Right lobe of liver (tissue), 6 donors: ENCODE measurements at regions not wholly inside any gene's neighbourhood (a gene's known extent, or its start where the extent isn't known, plus 50 kb on each side); places are given as distances from the start of the nearest gene placed in this dataset.

Experiments
- ATAC-seq, 4 donors: fragments of 200-7000 bp; cut with Tn5 transposase; one replicate each; pipeline ENCODE4 v1.9.1; 2020; ENCODE audit warnings: mild to moderate bottlenecking in 4 of 4, moderate library complexity in 4 of 4
- DNase-seq, 3 donors: peaks; one replicate each; pipeline ENCODE4 v3.0.0-alpha.2; 2020
- H3K27ac ChIP-seq, 3 donors: fragments of 200-600 bp; one replicate each; pipeline ENCODE4 v1.8.0; 2022
- H3K27me3 ChIP-seq, 2 donors: fragments of 200-600 bp; one replicate each; pipeline ENCODE4 v1.8.0; 2022
- H3K36me3 ChIP-seq, 4 donors: fragments of 200-600 bp; sonication (generic) in 1 of 4; one replicate each; pipeline versions ENCODE4 v1.5.1 to v1.8.0; 2017 to 2022; ENCODE audit warnings: control low read depth in 1 of 4
- H3K4me1 ChIP-seq, 4 donors: fragments of 200-600 bp; sonication (generic) in 1 of 4; one replicate each; pipeline versions ENCODE4 v1.5.1 to v1.8.0; 2017 to 2022; ENCODE audit warnings: control low read depth in 1 of 4
- H3K4me3 ChIP-seq, 3 donors: fragments of 200-600 bp; one replicate each; pipeline ENCODE4 v1.8.0; 2022
- H3K9me3 ChIP-seq, 4 donors: fragments of 200-600 bp; sonication (generic) in 1 of 4; one replicate each; pipeline versions ENCODE4 v1.5.1 to v1.8.0; 2017 to 2022; ENCODE audit warnings: control low read depth in 1 of 4
- POLR2A ChIP-seq: fragments of 450-650 bp; IDR thresholded peaks from one replicate; pipeline ENCODE4 v1.6.1; 2017; ENCODE audit warnings: antibody characterized with exemption, mild to moderate bottlenecking
- WGBS: methylation state at CpG from one replicate; pipeline ENCODE4 v1.1.6; 2018; ENCODE audit warnings: low coverage, low lambda C conversion rate; ENCODE audit not compliant: insufficient coverage; ENCODE audit errors: missing lambda C conversion rate; 5-methylcytosine and 5-hydroxymethylcytosine counted together
- intact Hi-C, 2 donors: fragments of 100-400 bp; cut with DNase I; formaldehyde crosslinking; loops; one replicate each; pipeline versions ENCODE4 v1.11.2 to v1.14.1; 2022
- TF ChIP-seq, protein P1 (sequence below), 4 donors: fragments of 200-600 bp in 3 of 4; fragments of 450-650 bp in 1 of 4; IDR thresholded peaks; one replicate each; pipeline versions ENCODE4 v1.5.1 to v1.8.0; 2016 to 2022; ENCODE audit warnings: antibody characterized with exemption in 4 of 4, mild to moderate bottlenecking in 2 of 4
- donor health status: DM: no; HTN: yes; CAD: no.
- donor health status: DM: no; HTN: no; CAD: no.
- donor health status: DM: no; HTN: no; CAD: no.
- donor health status: DM: no; HTN: yes; CAD: no.
- donor health status: DM: no; HTN: yes; CAD: no.

DNA sequence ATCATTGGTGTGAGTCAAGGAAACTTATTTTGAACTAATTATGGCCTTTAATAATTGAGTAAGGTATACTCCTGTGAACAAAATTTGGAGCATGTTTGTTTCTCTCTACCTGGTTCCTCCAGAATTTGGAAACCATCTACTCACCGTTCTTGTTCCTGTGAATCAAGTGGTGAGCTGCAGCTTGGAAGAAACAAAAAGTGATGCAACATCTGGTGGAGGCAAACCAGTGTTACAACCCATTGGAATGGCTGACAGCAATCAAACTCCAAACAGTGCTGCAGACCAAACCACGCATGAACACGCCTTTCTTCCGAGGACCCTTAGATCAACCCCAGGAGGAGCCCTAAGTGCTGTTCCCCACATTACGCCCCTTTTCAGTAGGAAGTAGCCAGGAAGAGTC is 104.7 kb upstream of the VASH1 start:
- WGBS: 90% methylated on average over 5 of the region's 5 CpGs
- ATAC-seq: no peak
- peaks cover 0 to 10% (median 0%) of the 10 kb centered on the region in 4 donors for H3K4me1 ChIP-seq

DNA sequence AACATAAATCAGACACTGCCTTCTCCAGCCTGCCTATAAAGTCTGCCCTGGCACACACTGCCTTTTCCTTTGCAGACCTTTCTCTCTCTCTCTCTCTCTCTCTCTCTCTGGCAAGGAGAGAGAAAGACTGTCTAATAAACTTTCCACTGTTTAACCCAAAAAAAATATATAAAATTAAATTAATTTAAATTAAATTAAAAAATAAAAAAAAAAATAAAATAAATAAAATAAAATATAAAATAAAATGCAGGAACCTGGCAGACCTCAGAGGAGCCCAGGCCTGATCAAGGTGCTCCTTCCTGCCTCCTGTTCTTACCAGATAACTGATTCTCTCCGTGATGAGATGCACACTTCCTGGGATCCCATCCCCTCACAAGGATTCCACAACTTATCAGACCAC is 103.9 kb upstream of the VASH1 start:
- H3K36me3 ChIP-seq: no peaks in the 10 kb centered on the region
- H3K4me3 ChIP-seq: no peak overlapping the region
- DNase-seq (no peak), ATAC-seq (no peak)
- no peak overlapping the region for H3K27ac ChIP-seq
- peaks cover 0 to 7% (median 2%) of the 10 kb centered on the region in 4 donors for H3K9me3 ChIP-seq
- intact Hi-C loops: no loop called here
- WGBS: 100% methylated on average over 1 of the region's 1 CpG
- TF ChIP-seq POLR2A: no peak
- TF ChIP-seq, protein P1, sequence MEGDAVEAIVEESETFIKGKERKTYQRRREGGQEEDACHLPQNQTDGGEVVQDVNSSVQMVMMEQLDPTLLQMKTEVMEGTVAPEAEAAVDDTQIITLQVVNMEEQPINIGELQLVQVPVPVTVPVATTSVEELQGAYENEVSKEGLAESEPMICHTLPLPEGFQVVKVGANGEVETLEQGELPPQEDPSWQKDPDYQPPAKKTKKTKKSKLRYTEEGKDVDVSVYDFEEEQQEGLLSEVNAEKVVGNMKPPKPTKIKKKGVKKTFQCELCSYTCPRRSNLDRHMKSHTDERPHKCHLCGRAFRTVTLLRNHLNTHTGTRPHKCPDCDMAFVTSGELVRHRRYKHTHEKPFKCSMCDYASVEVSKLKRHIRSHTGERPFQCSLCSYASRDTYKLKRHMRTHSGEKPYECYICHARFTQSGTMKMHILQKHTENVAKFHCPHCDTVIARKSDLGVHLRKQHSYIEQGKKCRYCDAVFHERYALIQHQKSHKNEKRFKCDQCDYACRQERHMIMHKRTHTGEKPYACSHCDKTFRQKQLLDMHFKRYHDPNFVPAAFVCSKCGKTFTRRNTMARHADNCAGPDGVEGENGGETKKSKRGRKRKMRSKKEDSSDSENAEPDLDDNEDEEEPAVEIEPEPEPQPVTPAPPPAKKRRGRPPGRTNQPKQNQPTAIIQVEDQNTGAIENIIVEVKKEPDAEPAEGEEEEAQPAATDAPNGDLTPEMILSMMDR (IDR thresholded peaks at IDR 0.05): no peak
- H3K4me1 ChIP-seq: peaks cover 0 to 10% (median 0%) of the 10 kb centered on the region in 4 donors
- no peaks in the 10 kb centered on the region for H3K27me3 ChIP-seq

More for the DNA sequence above, 104.7 kb upstream of the VASH1 start:
- Histone ChIP-seq H3K4me3 (no peak overlapping the region), H3K27me3 (no peaks in the 10 kb centered on the region), H3K27ac (no peak overlapping the region), H3K9me3 (peaks cover 0 to 7% (median 2%) of the 10 kb centered on the region in 4 donors), H3K36me3 (no peaks in the 10 kb centered on the region)
- intact Hi-C loops: no loop called here
- no peak for DNase-seq
- TF ChIP-seq, protein P1 (IDR thresholded peaks at IDR 0.05): no peak
- TF ChIP-seq POLR2A: no peak

DNA sequence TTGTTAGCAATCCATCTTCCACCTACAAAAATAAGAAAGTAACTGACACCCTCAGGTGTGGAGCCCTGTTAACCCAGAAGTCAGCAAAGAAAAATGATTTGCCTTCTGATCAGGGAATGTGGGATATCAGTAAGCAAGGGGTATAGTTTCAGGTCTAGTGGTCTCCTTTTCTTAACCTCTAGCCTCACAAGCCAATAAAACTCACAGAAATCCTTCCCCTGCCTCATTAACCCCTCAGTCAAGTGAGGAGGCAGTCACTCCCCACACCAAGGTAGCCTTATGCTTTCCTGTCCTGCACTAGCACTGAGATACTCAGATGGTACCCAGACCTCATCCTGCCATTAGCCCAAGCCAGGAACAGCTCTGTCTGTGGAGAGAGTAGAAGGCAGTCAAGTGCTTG is 103.4 kb upstream of the VASH1 start:
- no peak for DNase-seq
- Histone ChIP-seq H3K9me3 (peaks cover 0 to 7% (median 2%) of the 10 kb centered on the region in 4 donors), H3K4me1 (peaks cover 0 to 10% (median 0%) of the 10 kb centered on the region in 4 donors), H3K36me3 (no peaks in the 10 kb centered on the region), H3K27me3 (no peaks in the 10 kb centered on the region), H3K4me3 (no peak overlapping the region), H3K27ac (no peak overlapping the region)
- ATAC-seq: no peak
- TF ChIP-seq, protein P1 (IDR thresholded peaks at IDR 0.05): no peak
- TF ChIP-seq POLR2A: no peak
- intact Hi-C loops: no loop called here

DNA sequence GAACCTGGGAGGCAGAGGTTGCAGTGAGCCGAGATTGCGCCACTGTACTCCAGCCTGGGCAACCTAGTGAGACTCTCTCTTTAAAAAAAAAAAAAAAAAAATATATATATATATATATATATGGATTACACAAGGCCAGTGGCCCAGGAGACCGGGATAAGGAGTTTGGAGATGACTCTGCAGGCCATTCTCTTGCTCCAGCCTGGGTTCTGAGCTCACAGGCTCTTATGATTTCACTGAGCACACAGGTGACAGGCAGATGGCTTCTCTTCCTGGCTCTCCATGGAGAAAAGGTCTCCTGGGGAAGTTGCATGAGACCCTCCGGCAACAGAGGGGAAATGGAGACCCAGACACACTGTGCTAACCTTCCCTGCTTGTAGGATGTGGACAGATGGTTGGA is 98.7 kb upstream of the VASH1 start:
- TF ChIP-seq, protein P1 (IDR thresholded peaks at IDR 0.05): no peak
- TF ChIP-seq POLR2A: no peak
- H3K27ac ChIP-seq: no peak overlapping the region
- DNase-seq (no peak), ATAC-seq (no peak)
- H3K4me1 ChIP-seq: no peaks in the 10 kb centered on the region
- intact Hi-C loops: no loop called here
- no peaks in the 10 kb centered on the region for H3K27me3 ChIP-seq
- no peak overlapping the region for H3K4me3 ChIP-seq
- H3K9me3 ChIP-seq: peaks cover 0 to 7% (median 2%) of the 10 kb centered on the region in 4 donors
- 83% methylated on average over 1 of the region's 4 CpGs for WGBS
- H3K36me3 ChIP-seq: no peaks in the 10 kb centered on the region

DNA sequence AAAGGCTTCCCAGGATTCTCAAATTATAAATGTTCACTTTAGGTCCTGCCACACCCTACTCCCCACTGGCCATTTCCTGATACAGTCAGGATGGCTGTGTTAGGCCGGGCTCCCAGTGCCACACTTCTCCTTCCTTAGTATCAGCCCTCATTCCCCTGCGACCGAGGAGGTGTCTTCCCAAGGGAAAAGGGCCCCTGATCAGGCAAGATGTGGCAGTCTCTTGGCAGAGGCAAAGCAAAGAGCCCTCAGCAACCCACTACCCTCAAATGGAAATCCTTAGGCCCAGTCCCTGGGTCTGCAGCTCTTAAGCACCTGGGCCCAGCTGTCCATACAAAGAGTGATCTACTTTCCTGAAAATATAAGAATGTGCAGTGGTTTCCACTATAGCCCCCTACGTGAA is 96.5 kb upstream of the VASH1 start:
- Histone ChIP-seq H3K9me3 (no peaks in the 10 kb centered on the region), H3K4me3 (no peak overlapping the region), H3K27me3 (no peaks in the 10 kb centered on the region), H3K36me3 (no peaks in the 10 kb centered on the region), H3K27ac (no peak overlapping the region), H3K4me1 (no peaks in the 10 kb centered on the region)
- no peak for TF ChIP-seq POLR2A
- TF ChIP-seq, protein P1 (IDR thresholded peaks at IDR 0.05): no peak
- intact Hi-C loops: no loop called here
- WGBS: 83% methylated on average over 1 of the region's 4 CpGs
- ATAC-seq: peak in 1 of 4 donors; percentile 6
- no peak for DNase-seq
